HUDEP-2 (cell line): ENCODE measurements at regions not wholly inside any gene's neighbourhood (a gene's known extent, or its start where the extent isn't known, plus 50 kb on each side); places are given as distances from the start of the nearest gene placed in this dataset.
A peak's percentile ranks its signal among the peaks of the same experiment; 100 is the strongest.
"Not testable (repeated sequence)": the region's sequence is repeated elsewhere in the genome, so short reads cannot be mapped to it uniquely, and the experiment has no call there.

Experiments used
- DNase-seq, 76 experiments: peaks; one replicate each; lab custom pipeline; 2025; ENCODE audit not compliant: unreplicated experiment in 76 of 76; lab: John Stamatoyannopoulos, UW

DNA sequence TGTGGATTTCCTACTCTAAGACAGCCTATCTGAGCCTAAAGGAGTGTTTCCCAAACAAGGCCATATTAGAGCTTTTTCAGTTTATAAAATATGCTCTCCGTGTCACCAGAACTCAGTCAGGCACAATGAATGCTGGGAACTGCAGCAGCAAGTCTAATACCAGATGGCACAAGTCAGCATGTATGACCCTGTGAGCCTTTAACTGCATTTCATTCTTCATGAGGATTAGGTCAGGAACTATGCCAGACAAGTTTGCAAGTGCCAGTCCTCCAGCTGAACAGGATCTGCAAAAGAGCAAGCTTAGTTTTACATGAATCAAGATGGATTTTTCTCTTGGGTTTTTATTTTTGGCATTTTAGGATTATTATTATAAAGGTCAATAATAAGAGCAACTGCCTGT is 66.7 kb upstream of the SAMD5 start:
- DNase-seq: no peak

GRCh38 chr6:147447835-147448611 is 60.5 kb upstream of the SAMD5 start:
- DNase-seq: peak in 2 of 76 experiments; percentile 15 to 17

- DNase-seq: no peak
Observed at GRCh38 chr6:147448775-147449174, 59.7 kb upstream of the SAMD5 start.

DNA sequence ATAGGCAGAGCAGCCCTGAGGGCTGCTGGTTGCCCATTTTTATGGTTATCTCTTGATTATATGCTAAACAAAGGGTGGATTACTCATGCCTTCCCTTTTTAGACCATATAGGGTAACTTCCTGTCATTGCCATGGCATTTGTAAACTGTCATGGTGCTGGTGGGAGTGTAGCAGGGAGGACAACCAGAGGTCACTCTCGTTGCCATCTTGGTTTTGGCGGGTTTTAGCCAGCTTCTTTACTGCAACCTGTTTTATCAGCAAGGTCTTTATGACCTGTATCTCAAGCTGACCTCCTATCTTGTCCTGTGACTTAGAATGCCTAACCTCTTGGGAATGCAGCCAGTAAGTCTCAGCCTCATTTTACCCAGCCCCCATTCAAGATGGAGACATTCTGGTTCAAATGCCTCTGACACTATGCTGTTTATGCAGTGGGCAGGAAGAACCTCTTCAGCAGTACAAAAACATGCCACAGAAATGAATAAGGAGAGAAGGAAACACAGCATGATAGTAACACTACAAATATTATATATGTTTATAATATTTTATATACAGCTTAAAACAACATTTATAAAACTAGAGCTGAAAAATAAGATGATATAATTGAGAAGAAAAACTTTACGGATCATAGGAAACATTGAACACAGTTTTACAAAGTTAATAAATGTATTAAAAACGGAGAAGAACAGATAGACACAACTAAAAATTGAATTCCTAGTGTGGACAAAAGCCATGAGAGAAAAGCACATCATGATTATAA is 58.9 kb upstream of the SAMD5 start:
- peak in 2 of 76 experiments; percentile 19 to 31 for DNase-seq

GRCh38 chr6:147453361-147453760 is 55.1 kb upstream of the SAMD5 start:
- DNase-seq: no peak

GRCh38 chr6:147454862-147455261 is 53.6 kb upstream of the SAMD5 start:
- DNase-seq: not testable (repeated sequence)
